ENCODE measurements at regions not wholly inside any gene's neighbourhood (a gene's known extent, or its start where the extent isn't known, plus 50 kb on each side); places are given as distances from the start of the nearest gene placed in this dataset.

DNA sequence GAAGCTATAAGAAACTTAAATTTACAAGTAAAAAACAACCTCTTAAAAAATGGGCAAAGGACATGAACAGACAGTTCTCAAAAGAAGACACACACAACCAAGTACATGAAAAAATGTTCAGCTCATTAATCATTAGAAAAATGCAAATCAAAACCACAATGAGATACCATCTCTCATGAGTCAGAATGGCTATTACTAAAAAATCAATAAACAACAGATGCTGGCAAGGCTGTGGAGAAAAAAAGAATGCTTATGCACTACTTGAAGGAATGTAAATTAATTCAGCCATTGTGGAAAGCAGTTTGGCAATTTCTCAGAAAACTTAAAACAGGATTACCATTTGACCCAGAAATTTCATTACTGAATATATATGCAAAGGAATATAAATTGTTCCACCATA, 666.3 kb upstream of the GRIA3 start:
- H3K27ac ChIP-seq (ENCODE audit: low read depth in 1 of 3, low read length in 2 of 3): no peak overlapping the region
- H3K4me3 ChIP-seq (ENCODE audit: low read depth in 1 of 3, low read length in 3 of 3): no peak overlapping the region
- no peaks in the 10 kb centered on the region for H3K27me3 ChIP-seq (ENCODE audit: control insufficient read depth in 3 of 3, insufficient read depth in 3 of 3, low read length in 3 of 3)
- DNase-seq: no peak
- H3K9me3 ChIP-seq (ENCODE audit: control insufficient read depth in 2 of 2, insufficient read depth in 1 of 2, low read depth in 1 of 2, low read length in 1 of 2): no peaks in the 10 kb centered on the region
- H3K36me3 ChIP-seq (ENCODE audit: control insufficient read depth in 3 of 3, insufficient read depth in 2 of 3, low read depth in 1 of 3, low read length in 3 of 3): no peaks in the 10 kb centered on the region
- no peak for FAIRE-seq
- H3K4me1 ChIP-seq (ENCODE audit: control insufficient read depth in 3 of 3, insufficient read depth in 2 of 3, low read depth in 1 of 3, low read length in 2 of 3): no peaks in the 10 kb centered on the region

- no peaks in the 10 kb centered on the region for H3K4me1 ChIP-seq (ENCODE audit: control insufficient read depth in 3 of 3, insufficient read depth in 2 of 3, low read depth in 1 of 3, low read length in 2 of 3)
- no peaks in the 10 kb centered on the region for H3K27me3 ChIP-seq (ENCODE audit: control insufficient read depth in 3 of 3, insufficient read depth in 3 of 3, low read length in 3 of 3)
- H3K9me3 ChIP-seq (ENCODE audit: control insufficient read depth in 2 of 2, insufficient read depth in 1 of 2, low read depth in 1 of 2, low read length in 1 of 2): no peaks in the 10 kb centered on the region
- DNase-seq (no peak), FAIRE-seq (no peak)
- H3K36me3 ChIP-seq (ENCODE audit: control insufficient read depth in 3 of 3, insufficient read depth in 2 of 3, low read depth in 1 of 3, low read length in 3 of 3): no peaks in the 10 kb centered on the region
- H3K4me3 ChIP-seq (ENCODE audit: low read depth in 1 of 3, low read length in 3 of 3): no peak overlapping the region
- H3K27ac ChIP-seq (ENCODE audit: low read depth in 1 of 3, low read length in 2 of 3): no peak overlapping the region
These were observed 638.3 kb upstream of the GRIA3 start for GRCh38 chrX:122545778-122546177.

DNA sequence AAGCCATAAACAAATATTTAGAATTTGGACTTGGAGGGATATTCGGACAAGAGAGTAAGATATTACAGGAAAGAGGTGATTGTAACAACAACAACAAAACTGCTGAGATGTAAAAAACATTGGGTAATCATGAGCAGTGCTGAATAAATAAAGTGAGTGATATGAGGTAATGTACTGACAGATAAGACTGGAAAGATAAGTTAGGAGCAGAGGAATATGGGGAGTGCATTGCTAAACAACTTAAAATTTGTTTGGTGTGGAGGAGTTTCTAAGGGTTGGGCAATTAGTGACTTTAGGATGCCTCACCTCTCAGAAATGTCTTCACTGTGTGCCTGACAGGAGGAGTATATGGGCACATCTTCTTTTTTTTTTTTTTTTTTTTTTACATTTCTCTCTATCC, 637.8 kb upstream of the GRIA3 start:
- 70 to 89% (median 87%) methylated on average over 1 of the region's 1 CpG for WGBS, 3 donors
- no peaks in the 10 kb centered on the region for H3K4me1 ChIP-seq (ENCODE audit: control insufficient read depth in 3 of 3, insufficient read depth in 2 of 3, low read depth in 1 of 3, low read length in 2 of 3)
- FAIRE-seq: no peak

GRCh38 chrX:122552286-122552800, 631.7 kb upstream of the GRIA3 start:
- Histone ChIP-seq H3K27me3 (ENCODE audit: control insufficient read depth in 3 of 3, insufficient read depth in 3 of 3, low read length in 3 of 3) (no peaks in the 10 kb centered on the region), H3K4me1 (ENCODE audit: control insufficient read depth in 3 of 3, insufficient read depth in 2 of 3, low read depth in 1 of 3, low read length in 2 of 3) (no peaks in the 10 kb centered on the region), H3K4me3 (ENCODE audit: low read depth in 1 of 3, low read length in 3 of 3) (no peak overlapping the region), H3K9me3 (ENCODE audit: control insufficient read depth in 2 of 2, insufficient read depth in 1 of 2, low read depth in 1 of 2, low read length in 1 of 2) (peaks cover 0 to 3% of the 10 kb centered on the region in 2 donors), H3K27ac (ENCODE audit: low read depth in 1 of 3, low read length in 2 of 3) (no peak overlapping the region), H3K36me3 (ENCODE audit: control insufficient read depth in 3 of 3, insufficient read depth in 2 of 3, low read depth in 1 of 3, low read length in 3 of 3) (no peaks in the 10 kb centered on the region)
- FAIRE-seq: no peak
- no peak for DNase-seq
- 72 to 83% (median 78%) methylated on average over 3 of the region's 3 CpGs for WGBS, 3 donors

More for the DNA sequence above, 637.8 kb upstream of the GRIA3 start:
- H3K27ac ChIP-seq (ENCODE audit: low read depth in 1 of 3, low read length in 2 of 3): no peak overlapping the region
- H3K27me3 ChIP-seq (ENCODE audit: control insufficient read depth in 3 of 3, insufficient read depth in 3 of 3, low read length in 3 of 3): no peaks in the 10 kb centered on the region
- no peak for DNase-seq
- H3K9me3 ChIP-seq (ENCODE audit: control insufficient read depth in 2 of 2, insufficient read depth in 1 of 2, low read depth in 1 of 2, low read length in 1 of 2): no peaks in the 10 kb centered on the region
- no peaks in the 10 kb centered on the region for H3K36me3 ChIP-seq (ENCODE audit: control insufficient read depth in 3 of 3, insufficient read depth in 2 of 3, low read depth in 1 of 3, low read length in 3 of 3)
- no peak overlapping the region for H3K4me3 ChIP-seq (ENCODE audit: low read depth in 1 of 3, low read length in 3 of 3)

DNA sequence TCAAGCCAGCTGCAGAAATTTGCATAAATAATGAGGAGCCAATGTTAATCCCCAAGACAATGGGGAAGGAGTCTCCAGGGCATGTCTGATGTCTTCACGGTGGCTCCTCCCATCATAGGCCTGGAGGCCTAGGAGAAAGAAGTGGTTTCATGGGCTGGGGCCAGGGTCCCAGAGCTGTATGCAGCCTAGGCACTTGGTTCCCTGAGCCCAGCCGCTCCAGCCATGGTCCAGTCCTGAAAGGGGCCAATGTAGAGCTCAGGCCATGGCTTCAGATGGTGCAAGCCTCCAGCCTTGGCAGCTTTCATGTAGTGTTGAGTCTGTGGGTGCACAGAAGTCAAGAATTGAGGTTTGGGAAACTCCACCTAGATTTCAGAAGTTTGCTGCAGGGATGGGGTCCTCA, 628.2 kb upstream of the GRIA3 start:
- no peak for DNase-seq
- WGBS, 3 donors: 52 to 85% (median 67%) methylated on average over 2 of the region's 2 CpGs

DNA sequence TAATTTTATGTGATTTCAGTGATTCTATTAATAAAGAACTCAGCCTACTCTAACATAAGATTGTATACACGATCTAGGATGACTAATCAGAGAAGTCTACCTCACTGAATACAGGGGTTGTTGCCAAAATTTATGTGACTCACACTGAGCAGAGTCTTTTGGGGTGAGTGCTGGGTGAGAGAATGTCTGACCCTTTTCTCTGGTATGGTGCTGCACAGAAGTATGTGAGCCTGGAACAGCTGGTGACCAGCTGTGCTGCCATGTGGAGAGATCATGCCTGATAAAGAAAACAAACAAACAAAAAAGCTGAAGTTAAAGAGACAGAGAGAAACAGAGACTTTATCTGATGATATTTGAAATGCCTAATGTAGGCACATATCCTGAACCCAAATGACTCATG, 618.1 kb upstream of the GRIA3 start:
- Histone ChIP-seq H3K9me3 (ENCODE audit: control insufficient read depth in 2 of 2, insufficient read depth in 1 of 2, low read depth in 1 of 2, low read length in 1 of 2) (no peaks in the 10 kb centered on the region), H3K27me3 (ENCODE audit: control insufficient read depth in 3 of 3, insufficient read depth in 3 of 3, low read length in 3 of 3) (no peaks in the 10 kb centered on the region), H3K4me3 (ENCODE audit: low read depth in 1 of 3, low read length in 3 of 3) (no peak overlapping the region), H3K36me3 (ENCODE audit: control insufficient read depth in 3 of 3, insufficient read depth in 2 of 3, low read depth in 1 of 3, low read length in 3 of 3) (no peaks in the 10 kb centered on the region), H3K4me1 (ENCODE audit: control insufficient read depth in 3 of 3, insufficient read depth in 2 of 3, low read depth in 1 of 3, low read length in 2 of 3) (no peaks in the 10 kb centered on the region), H3K27ac (ENCODE audit: low read depth in 1 of 3, low read length in 2 of 3) (no peak overlapping the region)
- 20 to 35% (median 31%) methylated on average over 1 of the region's 1 CpG for WGBS, 3 donors
- FAIRE-seq (no peak), DNase-seq (no peak)

More for the DNA sequence above, 628.2 kb upstream of the GRIA3 start:
- Histone ChIP-seq H3K4me3 (ENCODE audit: low read depth in 1 of 3, low read length in 3 of 3) (no peak overlapping the region), H3K36me3 (ENCODE audit: control insufficient read depth in 3 of 3, insufficient read depth in 2 of 3, low read depth in 1 of 3, low read length in 3 of 3) (no peaks in the 10 kb centered on the region), H3K27ac (ENCODE audit: low read depth in 1 of 3, low read length in 2 of 3) (no peak overlapping the region), H3K9me3 (ENCODE audit: control insufficient read depth in 2 of 2, insufficient read depth in 1 of 2, low read depth in 1 of 2, low read length in 1 of 2) (peaks cover 0 to 3% of the 10 kb centered on the region in 2 donors), H3K4me1 (ENCODE audit: control insufficient read depth in 3 of 3, insufficient read depth in 2 of 3, low read depth in 1 of 3, low read length in 2 of 3) (no peaks in the 10 kb centered on the region), H3K27me3 (ENCODE audit: control insufficient read depth in 3 of 3, insufficient read depth in 3 of 3, low read length in 3 of 3) (no peaks in the 10 kb centered on the region)
- no peak for FAIRE-seq

- H3K9me3 ChIP-seq (ENCODE audit: control insufficient read depth in 2 of 2, insufficient read depth in 1 of 2, low read depth in 1 of 2, low read length in 1 of 2): peaks cover 0 to 3% of the 10 kb centered on the region in 2 donors
- H3K4me3 ChIP-seq (ENCODE audit: low read depth in 1 of 3, low read length in 3 of 3): no peak overlapping the region
- DNase-seq: no peak
- H3K27me3 ChIP-seq (ENCODE audit: control insufficient read depth in 3 of 3, insufficient read depth in 3 of 3, low read length in 3 of 3): no peaks in the 10 kb centered on the region
- no peak overlapping the region for H3K27ac ChIP-seq (ENCODE audit: low read depth in 1 of 3, low read length in 2 of 3)
- H3K36me3 ChIP-seq (ENCODE audit: control insufficient read depth in 3 of 3, insufficient read depth in 2 of 3, low read depth in 1 of 3, low read length in 3 of 3): no peaks in the 10 kb centered on the region
- no peaks in the 10 kb centered on the region for H3K4me1 ChIP-seq (ENCODE audit: control insufficient read depth in 3 of 3, insufficient read depth in 2 of 3, low read depth in 1 of 3, low read length in 2 of 3)
- no peak for FAIRE-seq
These were observed 617.7 kb upstream of the GRIA3 start for GRCh38 chrX:122566401-122566800.

DNA sequence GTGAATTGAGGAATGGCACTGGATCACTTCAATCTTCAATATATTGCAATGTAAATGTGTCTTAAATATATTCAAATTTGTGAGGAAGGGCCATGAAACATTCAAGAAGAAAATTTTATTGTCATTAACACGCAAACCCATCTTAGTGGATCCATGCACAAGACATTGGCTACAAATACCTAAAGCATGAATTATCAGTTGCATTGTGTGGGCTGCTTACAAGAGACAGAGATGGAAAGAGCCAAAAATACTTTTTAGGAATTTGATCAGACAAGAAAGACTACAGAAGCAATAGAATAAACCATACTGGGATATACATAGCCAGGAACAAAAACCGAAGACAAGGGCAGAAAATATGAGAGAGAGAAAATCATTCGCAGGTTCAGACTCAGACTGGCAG, 616.2 kb upstream of the GRIA3 start:
- 71 to 86% (median 82%) methylated on average over 3 of the region's 3 CpGs for WGBS, 3 donors
- H3K27ac ChIP-seq (ENCODE audit: low read depth in 1 of 3, low read length in 2 of 3): no peak overlapping the region
- no peak overlapping the region for H3K4me3 ChIP-seq (ENCODE audit: low read depth in 1 of 3, low read length in 3 of 3)
- no peaks in the 10 kb centered on the region for H3K4me1 ChIP-seq (ENCODE audit: control insufficient read depth in 3 of 3, insufficient read depth in 2 of 3, low read depth in 1 of 3, low read length in 2 of 3)
- no peaks in the 10 kb centered on the region for H3K36me3 ChIP-seq (ENCODE audit: control insufficient read depth in 3 of 3, insufficient read depth in 2 of 3, low read depth in 1 of 3, low read length in 3 of 3)
- H3K9me3 ChIP-seq (ENCODE audit: control insufficient read depth in 2 of 2, insufficient read depth in 1 of 2, low read depth in 1 of 2, low read length in 1 of 2): peaks cover 0 to 4% of the 10 kb centered on the region in 2 donors
- no peak for FAIRE-seq
- DNase-seq: no peak
- H3K27me3 ChIP-seq (ENCODE audit: control insufficient read depth in 3 of 3, insufficient read depth in 3 of 3, low read length in 3 of 3): no peaks in the 10 kb centered on the region

DNA sequence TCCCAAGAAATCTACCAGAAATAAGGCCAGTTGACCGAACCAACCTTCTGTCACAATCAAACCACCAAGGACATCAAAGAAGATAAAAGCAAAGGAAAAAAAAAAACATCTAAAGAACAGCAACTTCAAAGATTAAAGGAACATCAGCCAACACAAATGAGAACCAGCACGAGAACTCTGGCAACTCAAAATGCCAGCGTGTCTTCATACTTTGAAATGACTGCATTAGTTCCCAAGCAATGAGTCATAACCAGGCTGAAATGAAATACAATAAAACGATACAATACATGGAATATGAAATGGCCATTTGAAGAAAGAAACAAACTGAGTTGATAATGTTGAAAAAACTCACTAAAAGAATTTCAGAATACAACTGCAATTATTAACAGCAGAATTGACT, 611.6 kb upstream of the GRIA3 start:
- H3K4me1 ChIP-seq (ENCODE audit: control insufficient read depth in 3 of 3, insufficient read depth in 2 of 3, low read depth in 1 of 3, low read length in 2 of 3): no peaks in the 10 kb centered on the region
- FAIRE-seq (no peak), DNase-seq (no peak)
- H3K4me3 ChIP-seq (ENCODE audit: low read depth in 1 of 3, low read length in 3 of 3): no peak overlapping the region
- H3K27ac ChIP-seq (ENCODE audit: low read depth in 1 of 3, low read length in 2 of 3): no peak overlapping the region
- peaks cover 0 to 4% of the 10 kb centered on the region in 2 donors for H3K9me3 ChIP-seq (ENCODE audit: control insufficient read depth in 2 of 2, insufficient read depth in 1 of 2, low read depth in 1 of 2, low read length in 1 of 2)
- no peaks in the 10 kb centered on the region for H3K36me3 ChIP-seq (ENCODE audit: control insufficient read depth in 3 of 3, insufficient read depth in 2 of 3, low read depth in 1 of 3, low read length in 3 of 3)
- WGBS, 3 donors: 71 to 80% (median 79%) methylated on average over 4 of the region's 4 CpGs
- H3K27me3 ChIP-seq (ENCODE audit: control insufficient read depth in 3 of 3, insufficient read depth in 3 of 3, low read length in 3 of 3): no peaks in the 10 kb centered on the region
